ENCODE measurements at regions not wholly inside any gene's neighbourhood (a gene's known extent, or its start where the extent isn't known, plus 50 kb on each side); places are given as distances from the start of the nearest gene placed in this dataset.

- no peak for TF ChIP-seq CTCF (IDR thresholded peaks at IDR 0.05; ENCODE audit: insufficient read depth, low read depth, low read length, missing control alignments)
- no peak for DNase-seq (ENCODE audit: low read depth)
- H3K4me3 ChIP-seq (ENCODE audit: low read depth, low read length): no peak overlapping the region
These were observed 62.8 kb upstream of the MYO16 start for GRCh38 chr13:108566413-108567170.

DNA sequence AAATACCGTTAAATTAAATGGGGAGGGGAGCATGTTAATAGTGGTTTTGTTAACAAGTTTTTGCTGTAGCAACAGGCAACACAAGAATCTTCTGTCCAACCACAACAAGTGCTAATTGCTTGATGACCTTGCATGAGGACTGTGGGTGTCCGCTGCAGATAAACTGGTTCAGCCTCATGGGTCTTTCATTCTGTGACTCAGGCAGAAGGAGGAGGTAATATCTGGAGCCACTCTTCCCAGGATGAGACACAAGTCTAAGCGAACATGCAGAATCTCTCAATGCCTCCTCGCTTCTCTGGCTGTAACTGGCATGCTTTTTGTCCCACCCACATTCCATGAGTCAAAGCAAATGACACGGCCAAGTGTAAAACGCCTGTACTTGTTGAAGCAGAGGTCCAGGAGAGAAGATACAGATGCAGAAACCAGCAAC lies 56.6 kb upstream of the MYO16 start:
- no peak overlapping the region for H3K4me3 ChIP-seq (ENCODE audit: low read depth, low read length)
- no peak for DNase-seq (ENCODE audit: low read depth)
- no peak for TF ChIP-seq CTCF (IDR thresholded peaks at IDR 0.05; ENCODE audit: insufficient read depth, low read depth, low read length, missing control alignments)

DNA sequence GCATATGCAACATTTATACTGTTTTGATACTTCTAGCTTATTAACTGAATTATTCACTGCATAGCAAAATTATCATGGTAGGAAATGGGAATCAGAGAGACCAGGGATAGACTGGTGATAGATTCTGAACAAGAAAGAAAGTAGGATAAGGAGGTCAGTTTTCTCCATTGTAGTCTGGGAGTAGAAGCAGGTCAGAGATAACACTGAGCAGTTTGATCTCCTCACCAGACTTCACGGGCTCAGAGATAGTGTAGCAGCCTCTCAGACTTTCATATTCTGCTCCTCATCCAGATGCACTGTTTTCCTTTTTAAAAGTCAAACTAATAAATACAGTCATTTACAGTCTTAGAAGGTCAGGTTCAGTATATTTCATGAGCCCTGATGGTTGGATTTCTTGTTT lies 56.0 kb upstream of the MYO16 start:
- no peak for DNase-seq (ENCODE audit: low read depth)
- TF ChIP-seq CTCF (IDR thresholded peaks at IDR 0.05; ENCODE audit: insufficient read depth, low read depth, low read length, missing control alignments): no peak
- H3K4me3 ChIP-seq (ENCODE audit: low read depth, low read length): no peak overlapping the region

DNA sequence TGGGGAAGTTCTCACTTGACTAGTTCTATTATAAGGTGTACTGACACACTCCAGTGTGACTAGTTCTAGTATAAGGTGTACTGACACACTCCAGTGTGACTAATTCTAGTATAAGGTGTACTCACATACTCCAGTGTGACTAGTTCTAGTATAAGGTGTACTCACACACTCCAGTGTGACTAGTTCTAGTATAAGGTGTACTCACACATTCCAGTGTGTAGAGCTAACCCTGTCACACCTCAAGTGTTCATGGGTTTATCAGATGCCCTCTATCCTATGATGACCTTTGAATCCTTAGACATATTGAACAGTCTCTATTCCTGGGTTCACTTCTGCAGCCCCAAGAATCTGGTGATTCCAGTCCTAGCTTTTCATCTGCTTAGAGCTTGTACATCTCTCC lies 54.6 kb upstream of the MYO16 start:
- no peak for DNase-seq (ENCODE audit: low read depth)
- no peak overlapping the region for H3K4me3 ChIP-seq (ENCODE audit: low read depth, low read length)

GRCh38 chr13:108575430-108575829 lies 54.0 kb upstream of the MYO16 start:
- peak; percentile 38 for DNase-seq (ENCODE audit: low read depth)
- H3K4me3 ChIP-seq (ENCODE audit: low read depth, low read length): no peak overlapping the region
- no peak for TF ChIP-seq CTCF (IDR thresholded peaks at IDR 0.05; ENCODE audit: insufficient read depth, low read depth, low read length, missing control alignments)

More for the DNA sequence above, 54.6 kb upstream of the MYO16 start:
- no peak for TF ChIP-seq CTCF (IDR thresholded peaks at IDR 0.05; ENCODE audit: insufficient read depth, low read depth, low read length, missing control alignments)
